Hepatocyte (in vitro differentiated cells): ENCODE measurements at regions not wholly inside any gene's neighbourhood (a gene's known extent, or its start where the extent isn't known, plus 50 kb on each side); places are given as distances from the start of the nearest gene placed in this dataset.
A peak's percentile ranks its signal among the peaks of the same experiment; 100 is the strongest.

Experiments used
- DNase-seq: peaks from one replicate; pipeline ENCODE4 v3.0.0-alpha.2; 2016; ENCODE audit warnings: low spot score
- H2AFZ ChIP-seq: fragments of 200-600 bp; sonication (generic); 2 replicates; pipeline ENCODE4 v1.6.0; 2016; ENCODE audit warnings: antibody characterized with exemption, mild to moderate bottlenecking
- H3K27ac ChIP-seq: fragments of 200-600 bp; sonication (generic); 2 replicates; pipeline ENCODE4 v1.5.1; 2016; ENCODE audit warnings: mild to moderate bottlenecking
- H3K27me3 ChIP-seq: fragments of 200-600 bp; sonication (generic); 2 replicates; pipeline ENCODE4 v1.6.1; 2016
- H3K36me3 ChIP-seq: fragments of 200-600 bp; sonication (generic); replicated peaks from 2 replicates; pipeline ENCODE4 v1.5.1; 2016; ENCODE audit warnings: low read depth; ENCODE audit not compliant: insufficient read depth
- H3K4me1 ChIP-seq: fragments of 200-600 bp; sonication (generic); 2 replicates; pipeline ENCODE4 v1.5.1; 2016; ENCODE audit warnings: mild to moderate bottlenecking, moderate library complexity; ENCODE audit not compliant: insufficient read depth
- H3K4me2 ChIP-seq: fragments of 200-600 bp; sonication (generic); 2 replicates; pipeline ENCODE4 v1.6.0; 2016
- H3K4me3 ChIP-seq: fragments of 200-600 bp; sonication (generic); 2 replicates; pipeline ENCODE4 v1.5.1; 2016; ENCODE audit warnings: mild to moderate bottlenecking
- H3K79me2 ChIP-seq: fragments of 200-600 bp; sonication (generic); 2 replicates; pipeline ENCODE4 v1.6.0; 2017; ENCODE audit warnings: mild to moderate bottlenecking
- H3K9me2 ChIP-seq: fragments of 200-600 bp; sonication (generic); replicated peaks from 2 replicates; pipeline ENCODE4 v1.6.0; 2017; ENCODE audit warnings: mild to moderate bottlenecking; ENCODE audit not compliant: insufficient read depth
- H3K9me3 ChIP-seq: fragments of 200-600 bp; sonication (generic); 2 replicates; pipeline ENCODE4 v1.5.1; 2016; ENCODE audit warnings: low read depth, mild to moderate bottlenecking
- H4K20me1 ChIP-seq: fragments of 200-600 bp; sonication (generic); 2 replicates; pipeline ENCODE4 v1.6.0; 2016; ENCODE audit warnings: mild to moderate bottlenecking; ENCODE audit not compliant: insufficient read depth, poor library complexity, severe bottlenecking
- CTCF ChIP-seq: fragments of 200-600 bp; sonication (generic); IDR thresholded peaks from 2 replicates; pipeline ENCODE4 v1.5.1; 2016; ENCODE audit warnings: antibody characterized with exemption, mild to moderate bottlenecking; ENCODE audit not compliant: poor library complexity
- EZH2 ChIP-seq: fragments of 200-600 bp; sonication (generic); IDR thresholded peaks from 2 replicates; pipeline ENCODE4 v1.6.1; 2016; ENCODE audit warnings: antibody characterized with exemption, mild to moderate bottlenecking, borderline replicate concordance
- EZH2phosphoT487 ChIP-seq: fragments of 200-600 bp; sonication (generic); IDR thresholded peaks from one replicate; pipeline ENCODE4 v1.6.1; 2018; ENCODE audit warnings: antibody characterized with exemption, mild to moderate bottlenecking, low read depth, moderate library complexity; ENCODE audit not compliant: unreplicated experiment, severe bottlenecking
- WGBS: methylation state at CpG from one replicate; pipeline ENCODE4 v1.1.6; 2016; ENCODE audit warnings: low lambda C conversion rate; ENCODE audit errors: missing lambda C conversion rate; 5-methylcytosine and 5-hydroxymethylcytosine counted together

- peaks cover 11% of the 10 kb centered on the region for H3K4me1 ChIP-seq
- DNase-seq, result no peak
- H4K20me1 ChIP-seq, result no peaks in the 10 kb centered on the region
- WGBS, result 93% methylated on average over 5 of the region's 5 CpGs
- H2AFZ ChIP-seq, result no peak overlapping the region
- no peak overlapping the region for H3K27ac ChIP-seq
- no peaks in the 10 kb centered on the region for H3K9me2 ChIP-seq
- H3K4me3 ChIP-seq, result no peak overlapping the region
- no peaks in the 10 kb centered on the region for H3K36me3 ChIP-seq
- H3K4me2 ChIP-seq, result no peak overlapping the region
- H3K79me2 ChIP-seq, result no peaks in the 10 kb centered on the region
- TF ChIP-seq CTCF, result no peak
- TF ChIP-seq EZH2, result no peak
- TF ChIP-seq EZH2phosphoT487, result no peak
- no peaks in the 10 kb centered on the region for H3K9me3 ChIP-seq
- no peaks in the 10 kb centered on the region for H3K27me3 ChIP-seq
Measured at GRCh38 chr2:60309941-60310660, 243.4 kb downstream of the BCL11A start.

- H3K79me2 ChIP-seq, result no peaks in the 10 kb centered on the region
Measured at GRCh38 chr2:60309336-60309735, 244.1 kb downstream of the BCL11A start.

GRCh38 chr2:60306267-60306861 lies 247.1 kb downstream of the BCL11A start:
- Histone ChIP-seq H3K79me2 (no peaks in the 10 kb centered on the region), H2AFZ (peak overlapping the region; percentile 21), H3K9me3 (no peaks in the 10 kb centered on the region), H3K36me3 (no peaks in the 10 kb centered on the region), H3K4me1 (peaks cover 11% of the 10 kb centered on the region), H3K4me2 (peak overlapping the region; percentile 27), H3K4me3 (no peak overlapping the region), H4K20me1 (no peaks in the 10 kb centered on the region), H3K27ac (peak overlapping the region; percentile 10), H3K9me2 (no peaks in the 10 kb centered on the region), H3K27me3 (no peaks in the 10 kb centered on the region)
- 38% methylated on average over 5 of the region's 5 CpGs for WGBS
- DNase-seq, result peak; percentile 28
- no peak for TF ChIP-seq EZH2phosphoT487
- TF ChIP-seq CTCF, result no peak
- TF ChIP-seq EZH2, result no peak

More at GRCh38 chr2:60309336-60309735, 244.1 kb downstream of the BCL11A start:
- Histone ChIP-seq H3K9me2 (no peaks in the 10 kb centered on the region), H4K20me1 (no peaks in the 10 kb centered on the region), H3K27ac (no peak overlapping the region), H3K27me3 (no peaks in the 10 kb centered on the region), H3K9me3 (no peaks in the 10 kb centered on the region), H3K4me3 (no peak overlapping the region), H3K4me2 (no peak overlapping the region), H2AFZ (no peak overlapping the region), H3K36me3 (no peaks in the 10 kb centered on the region), H3K4me1 (peaks cover 11% of the 10 kb centered on the region)
- WGBS, result 61% methylated on average over 4 of the region's 4 CpGs
- DNase-seq, result no peak
- no peak for TF ChIP-seq EZH2
- TF ChIP-seq EZH2phosphoT487, result no peak
- TF ChIP-seq CTCF, result no peak
